HL-60/S4 treated with retinoic acid at 250 ng/mL for 4 days and 3 days (cell line): ENCODE measurements at regions not wholly inside any gene's neighbourhood (a gene's known extent, or its start where the extent isn't known, plus 50 kb on each side); places are given as distances from the start of the nearest gene placed in this dataset.

Experiments
- in situ Hi-C: fragments of 300-500 bp; cut with MboI; formaldehyde crosslinking; loops from 2 replicates; pipeline ENCODE4 v1.7.0; 2022; ENCODE audit warnings: low sequenced_read_pairs

DNA sequence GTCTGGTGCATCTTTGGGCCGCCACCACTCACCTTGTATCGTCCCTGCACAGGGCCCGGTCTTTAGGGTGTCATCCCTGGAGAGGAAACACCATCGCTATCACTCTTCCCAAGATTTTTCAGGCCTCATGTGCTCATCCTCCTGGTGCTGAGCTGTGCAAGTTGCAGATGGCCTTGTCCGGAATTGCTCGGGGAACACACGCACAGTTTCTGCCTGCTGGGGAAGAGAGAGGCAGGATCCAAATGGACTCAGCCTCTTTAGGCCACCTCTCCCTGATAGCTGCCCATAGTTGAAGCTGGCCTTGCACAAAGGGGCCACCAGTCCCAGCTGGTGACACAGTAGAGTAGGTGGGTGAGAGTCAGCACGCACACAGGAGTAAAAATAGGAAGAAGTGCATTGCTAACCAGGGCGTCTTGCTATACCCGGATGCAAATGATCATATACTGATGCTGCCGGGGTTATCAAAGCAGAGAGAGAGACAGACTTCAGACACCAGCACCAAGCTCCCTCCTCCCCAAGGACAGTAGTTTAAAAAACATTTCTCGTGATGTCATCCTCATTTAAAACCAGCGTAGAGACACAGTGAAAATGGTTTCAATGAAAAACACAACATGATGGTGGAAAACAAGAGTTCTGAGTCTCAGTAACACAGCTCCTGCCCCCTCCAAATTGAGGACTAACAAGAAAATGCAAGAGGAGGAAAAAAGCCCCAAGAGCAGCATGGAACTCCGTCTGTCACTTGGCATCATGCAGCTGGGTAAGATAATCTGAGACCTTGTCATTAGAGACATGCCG, 147.5 kb upstream of the NCK2 start:
- in situ Hi-C loops, result no loop called here

DNA sequence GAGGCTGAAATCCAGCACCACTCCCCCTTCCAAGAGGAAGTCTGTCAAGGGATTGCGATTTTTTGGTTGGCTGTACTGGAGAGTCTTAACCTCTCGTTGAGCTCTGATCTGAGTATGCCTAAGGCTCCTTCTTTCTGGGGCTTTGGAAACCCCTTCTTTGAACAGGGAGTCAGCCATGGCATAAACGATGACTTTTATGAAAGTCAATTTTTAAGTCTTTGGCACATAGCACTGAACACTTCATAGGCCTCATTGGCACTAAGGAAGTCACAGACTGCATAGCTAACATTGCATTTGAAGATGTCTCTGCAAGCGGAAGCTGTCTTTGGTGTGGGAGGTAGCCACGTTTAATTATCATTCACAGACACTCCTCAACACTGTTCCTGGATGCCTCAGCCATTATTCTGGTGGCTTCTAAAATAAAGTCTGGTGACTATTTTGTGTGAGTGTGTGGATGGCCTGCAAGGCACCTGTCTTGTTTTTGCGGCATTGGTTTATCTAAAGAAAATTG, 148.2 kb upstream of the NCK2 start:
- in situ Hi-C loops, result no loop called here

DNA sequence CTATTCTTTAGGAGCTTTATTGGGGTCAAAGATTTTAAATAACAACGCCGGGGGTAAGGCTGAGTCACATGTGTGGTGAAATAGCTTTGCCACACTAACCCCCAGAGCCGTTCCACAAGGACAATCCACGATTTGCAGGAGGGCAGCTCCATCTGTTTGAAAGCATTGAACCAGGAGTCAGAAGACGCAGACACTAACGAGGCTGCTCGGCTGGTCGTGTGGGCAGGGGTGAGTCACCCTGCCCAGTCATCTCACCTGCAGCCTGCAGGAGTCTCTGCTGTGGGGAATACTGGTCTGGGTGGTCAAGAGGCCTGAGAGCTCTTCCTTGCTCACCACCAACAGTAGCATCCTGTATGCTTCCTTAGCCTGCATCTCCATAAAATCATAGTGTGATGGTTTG, 149.2 kb upstream of the NCK2 start:
- in situ Hi-C loops, result no loop called here

DNA sequence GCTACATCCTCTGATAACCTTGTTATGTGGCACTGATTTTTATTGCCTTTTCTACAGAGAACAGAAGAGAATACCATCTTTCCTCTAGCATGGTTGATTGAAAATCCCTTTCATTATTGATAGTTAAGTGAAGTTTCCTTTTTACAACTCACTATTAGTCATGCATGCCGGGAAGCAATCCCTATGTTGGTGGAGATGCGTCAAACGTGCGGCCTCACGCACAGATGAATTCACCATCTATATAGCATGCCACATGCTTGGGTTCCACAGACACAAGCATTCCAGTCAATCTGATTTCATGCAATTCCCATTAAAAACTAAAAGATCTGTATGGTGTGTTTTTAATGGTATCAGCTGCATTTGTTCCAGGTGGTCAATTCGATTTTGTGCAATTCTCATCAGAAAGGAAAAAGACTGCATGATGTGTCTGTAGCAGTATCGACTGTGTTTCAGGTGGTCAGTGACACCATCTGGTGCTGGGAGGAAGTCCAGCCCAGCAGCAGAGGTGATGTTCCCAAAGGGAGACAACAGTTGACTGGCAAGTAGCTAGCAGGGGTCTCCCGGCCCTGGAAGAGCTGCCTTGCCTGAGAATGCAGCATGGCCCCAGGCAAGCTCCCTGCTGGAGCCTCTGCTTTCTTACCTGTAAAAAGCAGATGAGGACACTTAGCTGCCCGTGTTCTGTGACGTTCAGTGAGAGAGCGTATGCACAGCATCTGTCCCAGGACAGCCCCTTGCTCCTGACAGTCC, 151.3 kb upstream of the NCK2 start:
- in situ Hi-C loops, result no loop called here

DNA sequence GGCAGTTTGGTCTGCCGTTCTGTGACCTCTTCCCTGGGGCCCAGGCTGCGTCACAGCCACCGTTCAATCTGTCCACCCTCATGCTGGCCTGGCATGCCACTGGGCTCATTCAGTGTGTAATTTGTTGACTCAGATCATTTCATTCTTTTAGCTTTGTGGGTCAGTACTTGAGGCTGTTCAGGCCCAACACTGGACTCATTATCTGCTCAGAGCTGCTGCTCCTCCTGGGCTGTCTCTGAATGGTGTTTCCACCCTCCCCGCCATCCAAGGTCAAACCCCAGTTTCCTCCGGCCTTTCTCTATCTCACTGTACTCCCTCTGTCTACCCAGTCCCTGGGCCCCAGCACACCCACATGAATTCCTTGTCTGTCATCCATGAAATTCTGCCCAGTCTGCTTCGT, 152.4 kb upstream of the NCK2 start:
- in situ Hi-C loops, result no loop called here

DNA sequence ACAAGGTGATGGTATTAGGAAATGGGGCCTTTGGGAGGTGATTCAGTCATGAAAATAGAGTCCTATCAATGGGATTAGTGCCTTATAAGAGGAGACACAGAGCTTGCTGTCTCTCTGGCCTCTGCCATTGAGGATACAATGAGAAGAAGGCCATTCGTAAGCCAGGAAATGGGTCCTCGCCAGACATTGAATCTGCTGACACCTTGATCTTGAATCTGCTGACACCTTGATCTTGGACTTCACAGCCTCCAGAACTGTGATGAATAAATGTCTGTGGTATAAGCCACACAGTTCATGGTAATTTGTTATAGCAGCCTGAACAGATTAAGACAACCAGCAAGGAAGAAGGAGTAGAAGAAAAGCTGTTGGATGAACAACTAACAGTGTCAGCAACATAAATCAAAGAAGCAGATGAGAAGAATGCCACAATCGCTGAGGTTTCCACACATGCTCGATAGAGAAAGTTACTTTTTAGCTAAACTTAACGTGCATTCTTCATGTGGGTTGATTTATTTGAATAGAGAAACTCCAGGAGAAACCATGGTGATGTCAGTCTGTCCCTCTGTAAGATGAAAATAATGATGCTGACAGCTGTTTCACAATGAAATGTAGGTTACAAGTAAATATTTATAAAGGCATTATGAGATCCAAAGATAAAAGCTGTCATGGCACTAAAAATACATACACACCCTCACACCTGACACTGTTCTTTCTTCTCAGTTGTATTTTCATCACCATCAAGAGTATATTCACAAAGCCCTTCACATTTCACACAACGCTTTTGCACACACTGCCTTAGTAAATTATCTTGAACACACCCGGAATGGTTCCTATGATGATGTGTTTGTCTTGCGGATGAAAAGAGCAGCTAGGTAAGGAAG, 153.7 kb upstream of the NCK2 start:
- in situ Hi-C loops, result no loop called here

DNA sequence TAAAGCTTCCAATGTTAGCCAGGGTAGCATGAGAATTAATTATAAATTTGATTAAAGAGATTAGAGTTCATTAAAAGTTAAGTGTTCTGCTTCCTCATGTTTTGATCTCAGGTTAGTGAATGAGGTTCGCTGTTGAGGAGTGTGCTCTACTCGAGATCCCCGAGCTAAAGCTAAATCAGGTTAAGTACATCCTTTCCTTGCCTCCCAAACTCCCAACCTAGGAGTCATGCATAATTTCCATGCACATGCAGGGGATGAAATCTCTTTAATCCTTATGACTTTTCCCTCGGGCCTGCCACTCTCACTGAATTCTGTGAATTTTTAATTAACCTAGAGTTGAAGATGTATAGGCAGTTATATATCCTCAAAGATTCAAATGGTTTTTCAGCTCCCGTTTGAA, 156.1 kb upstream of the NCK2 start:
- in situ Hi-C loops, result no loop called here

DNA sequence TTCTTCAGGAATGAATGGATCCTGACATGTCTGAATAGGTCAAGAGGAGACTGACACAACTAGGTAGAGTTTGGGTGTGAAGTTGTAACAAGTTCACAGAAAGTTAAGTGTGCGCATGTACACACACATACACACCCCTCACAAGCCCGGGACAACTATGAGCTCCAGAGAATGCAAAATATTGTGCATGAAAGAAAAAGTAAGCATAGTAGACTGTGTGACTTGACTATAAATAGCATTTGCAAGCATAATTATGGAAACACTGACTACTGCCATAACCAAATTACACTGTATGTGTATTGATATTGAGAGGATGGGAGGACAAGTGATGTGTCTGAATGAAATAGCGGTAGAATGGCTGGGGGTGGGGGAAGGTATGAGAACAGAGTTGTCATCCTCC, 157.1 kb upstream of the NCK2 start:
- in situ Hi-C loops, result no loop called here

DNA sequence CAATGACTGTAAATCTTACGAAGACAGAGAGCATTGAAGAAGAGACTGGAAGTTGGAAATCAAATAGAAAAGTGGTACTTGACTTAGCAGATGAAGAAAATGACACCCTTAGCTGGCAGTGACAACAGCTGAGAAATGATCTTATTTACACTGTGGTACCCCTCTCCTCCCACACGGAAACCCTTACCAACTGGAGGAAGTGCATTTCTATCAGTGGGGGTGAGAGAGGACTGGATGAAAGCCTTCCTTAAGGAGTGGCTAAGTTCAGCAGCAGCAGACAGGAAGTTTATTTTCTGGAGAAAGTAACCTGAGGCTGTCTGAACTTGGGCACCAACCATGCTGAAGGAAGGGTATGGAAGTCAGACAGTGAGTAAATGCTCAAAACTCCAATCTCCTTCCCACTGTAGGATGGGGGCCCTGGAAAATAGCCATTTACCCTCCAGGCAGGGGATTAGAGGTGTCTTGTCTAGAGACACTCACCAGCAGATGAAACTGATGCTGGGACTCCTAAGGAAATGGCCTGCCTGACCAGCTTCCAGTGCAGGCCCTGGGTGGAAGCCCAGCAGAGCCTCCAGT, 160.2 kb upstream of the NCK2 start:
- in situ Hi-C loops, result no loop called here

DNA sequence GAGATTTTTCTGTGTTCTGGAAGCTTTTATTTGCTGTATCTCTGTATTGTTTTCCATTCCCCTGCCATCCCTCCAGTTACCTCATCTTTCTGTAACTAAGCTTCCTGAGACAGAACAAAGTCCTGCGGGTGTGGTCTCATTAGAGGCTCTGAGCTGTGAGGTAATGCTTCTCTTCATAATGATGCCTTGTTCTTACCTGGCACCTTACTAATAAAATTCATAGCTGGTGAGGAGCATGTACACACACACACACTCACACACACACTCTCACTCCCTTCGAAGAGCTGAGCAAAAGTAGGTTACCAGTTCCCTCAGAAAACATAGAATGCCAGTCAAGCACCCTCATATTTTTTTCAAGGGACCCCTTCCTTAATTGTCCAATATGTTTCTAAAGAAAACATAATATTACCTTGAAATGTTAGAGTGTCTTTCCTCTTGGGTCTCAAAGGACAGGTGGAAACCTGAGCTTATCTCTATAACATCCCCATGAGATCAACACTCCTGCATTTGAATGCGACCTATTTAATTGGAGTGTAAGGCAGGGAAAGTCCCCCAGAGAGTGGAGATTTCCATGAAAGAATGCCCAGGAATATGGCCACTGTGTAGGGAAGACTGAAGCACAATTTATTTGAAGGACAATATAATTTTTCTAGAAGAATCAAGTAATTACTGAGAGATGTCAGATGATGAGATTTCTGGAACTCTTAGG, 161.6 kb upstream of the NCK2 start:
- in situ Hi-C loops, result no loop called here

DNA sequence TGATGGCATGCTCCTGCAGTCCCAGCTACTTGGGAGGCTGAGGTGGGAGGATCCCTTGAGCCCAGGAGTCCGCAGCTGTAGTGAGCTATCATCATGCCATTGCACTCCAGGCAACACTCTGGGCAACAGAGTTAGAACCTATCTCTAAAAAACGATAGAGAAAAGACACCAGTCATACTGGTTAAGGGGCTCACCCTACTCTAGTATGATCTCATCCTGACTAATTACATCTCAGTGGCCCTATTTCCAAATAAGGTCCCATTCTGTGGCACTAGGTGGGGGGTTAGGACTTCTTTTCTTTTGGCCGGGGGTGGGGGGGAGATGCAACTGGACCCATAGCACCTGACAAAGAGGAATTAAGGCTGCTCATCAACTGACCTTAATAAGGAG, 163.2 kb upstream of the NCK2 start:
- in situ Hi-C loops, result no loop called here

DNA sequence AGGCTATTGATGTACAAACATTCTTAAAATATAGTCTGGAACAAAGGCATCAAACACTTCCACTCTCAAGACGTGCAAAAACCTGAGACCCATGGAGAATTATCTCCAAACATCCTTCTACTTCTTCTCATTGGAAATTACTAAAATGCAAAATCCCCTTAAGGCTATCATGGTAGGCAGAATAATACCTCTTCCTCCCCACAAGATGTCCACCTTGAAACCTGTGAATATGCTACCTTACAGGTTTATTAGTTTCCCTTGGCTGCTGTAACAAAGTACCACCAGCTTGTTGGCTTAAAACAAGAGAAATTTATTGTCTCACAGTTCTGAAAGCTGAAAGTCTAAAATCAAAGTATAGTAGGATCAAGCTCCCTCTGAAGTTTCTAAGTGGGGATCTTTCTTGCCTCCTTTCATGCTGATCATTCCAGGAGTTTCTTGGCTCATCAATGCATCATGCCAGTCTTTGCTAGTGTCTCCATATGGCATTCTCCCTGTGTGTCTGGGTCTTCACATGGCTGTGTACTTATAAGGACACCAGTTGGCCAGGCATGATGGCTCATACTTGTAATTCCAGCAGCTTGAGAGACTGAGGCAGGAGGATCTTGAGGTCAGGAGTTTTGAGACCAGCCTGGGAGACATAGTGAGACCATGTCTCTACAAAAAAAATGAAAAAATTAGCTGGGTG, 163.7 kb upstream of the NCK2 start:
- in situ Hi-C loops, result no loop called here

DNA sequence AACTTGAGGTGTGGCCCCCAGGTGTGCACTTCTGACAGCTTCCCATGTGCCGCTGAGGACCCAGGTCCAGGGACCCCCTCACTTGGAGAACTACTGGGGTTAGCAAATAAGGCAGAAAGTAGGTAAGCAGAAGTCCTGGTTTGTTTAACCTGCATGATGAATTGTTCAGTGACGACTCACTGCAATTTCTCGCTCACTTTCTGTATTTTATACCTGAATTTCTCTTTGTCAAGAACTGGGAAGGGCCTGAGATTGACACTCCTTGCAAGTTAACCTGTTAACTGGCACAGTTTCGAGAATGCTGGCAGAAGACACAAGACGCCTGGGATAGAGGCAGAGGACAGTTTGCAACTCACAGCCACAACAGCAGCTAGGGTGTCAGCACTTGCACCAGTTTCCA, 164.5 kb upstream of the NCK2 start:
- in situ Hi-C loops, result no loop called here

DNA sequence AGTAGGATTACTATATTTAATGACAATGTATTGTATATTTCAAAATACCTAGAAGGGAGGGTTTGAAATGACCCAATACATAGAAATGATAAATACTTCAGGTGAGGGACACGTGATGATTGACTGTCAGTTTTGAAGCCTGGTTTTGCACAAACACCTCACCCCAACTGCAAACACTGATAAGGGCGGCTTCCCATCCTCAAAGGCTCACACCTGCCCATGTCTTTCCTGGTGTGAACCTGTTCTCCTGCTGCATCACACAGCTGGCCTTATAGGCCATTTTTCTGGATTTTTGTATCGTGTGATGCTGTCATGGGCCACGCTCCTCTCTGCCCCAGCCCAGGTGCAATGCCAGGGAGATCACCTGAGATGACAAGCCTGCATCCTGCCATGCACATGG, 166.5 kb upstream of the NCK2 start:
- in situ Hi-C loops, result loop anchor here (10.0 kb wide), 1 partner anchor 317 kb away; no protein-coding TSS in a partner anchor

DNA sequence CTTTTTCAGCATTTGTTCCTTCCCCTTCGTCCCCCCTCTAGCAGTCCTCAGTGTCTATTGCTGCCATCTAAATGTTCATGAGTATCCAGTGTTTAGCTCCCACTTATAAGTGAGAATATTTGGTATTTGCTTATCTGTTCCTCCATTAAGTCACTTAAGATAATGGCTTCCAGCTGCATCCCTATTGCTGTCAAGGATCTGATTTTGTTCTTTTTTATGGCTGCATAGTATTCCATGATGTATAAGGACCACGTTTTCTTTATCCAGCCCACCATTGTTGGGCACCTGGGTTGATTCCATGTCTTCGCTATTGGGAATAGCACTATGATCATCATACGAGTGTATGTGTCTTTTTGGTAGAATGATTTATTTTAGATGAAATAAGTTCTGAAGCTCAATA, 166.9 kb upstream of the NCK2 start:
- in situ Hi-C loops, result loop anchor here (10.0 kb wide), 1 partner anchor 317 kb away; no protein-coding TSS in a partner anchor

DNA sequence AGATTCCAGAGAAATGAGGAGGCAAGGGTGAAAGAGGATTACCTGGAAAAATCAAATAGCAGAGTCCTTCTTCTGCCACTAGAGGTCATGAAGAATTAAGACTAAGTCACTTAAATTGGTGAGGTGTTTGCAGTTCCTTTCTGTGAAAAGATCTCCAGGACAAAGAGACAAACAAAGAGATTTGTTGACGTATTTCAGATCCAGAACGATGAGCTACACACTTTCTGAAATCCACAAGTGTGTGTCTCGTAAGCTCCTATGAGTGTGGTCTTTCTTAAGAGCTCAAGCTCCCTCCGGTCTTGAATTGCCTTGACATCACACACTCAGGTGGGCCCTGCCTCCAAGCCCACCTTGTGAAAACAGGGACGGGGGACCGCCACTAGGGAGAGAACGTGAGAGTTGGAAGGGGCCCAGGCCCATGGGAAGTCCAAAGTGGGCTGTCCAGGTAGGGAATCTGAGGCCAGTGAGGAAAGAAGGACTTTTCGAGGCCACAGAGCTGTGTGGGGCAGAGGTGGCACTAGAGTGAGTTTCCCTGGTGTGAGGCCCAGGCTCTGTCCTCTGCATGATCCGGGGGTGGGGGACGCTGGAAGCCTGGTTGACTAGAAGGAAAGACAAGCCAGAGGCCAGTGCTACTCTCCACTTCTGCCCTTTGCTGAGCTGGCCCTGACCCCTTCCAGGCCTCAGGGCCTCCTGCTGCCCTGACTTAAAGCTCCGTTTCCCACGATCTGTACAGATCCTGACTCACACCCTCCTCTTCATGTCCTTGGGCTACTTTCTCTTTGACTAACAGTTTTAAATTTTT, 168.1 kb upstream of the NCK2 start:
- in situ Hi-C loops, result loop anchor here (10.0 kb wide), 1 partner anchor 318 kb away; no protein-coding TSS in a partner anchor

DNA sequence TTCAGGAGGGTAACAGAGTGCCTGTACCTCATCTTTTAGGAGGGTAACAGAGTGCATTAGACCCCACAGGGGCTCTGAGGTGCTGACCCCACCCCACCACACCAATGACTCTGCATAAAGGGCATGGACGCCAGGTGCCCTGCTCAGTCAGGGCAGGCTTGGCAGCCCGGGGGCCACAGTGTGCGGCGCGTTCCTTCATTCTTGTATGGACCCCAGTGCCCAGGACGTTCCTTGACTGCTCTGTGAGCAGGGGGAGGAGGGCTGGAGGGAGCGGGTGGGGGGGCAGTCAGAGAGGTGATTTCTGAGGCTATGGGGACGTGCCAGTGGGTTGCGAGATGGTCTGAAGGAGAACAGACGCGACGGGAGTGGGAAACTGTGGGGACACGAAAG, 168.7 kb upstream of the NCK2 start:
- in situ Hi-C loops, result loop anchor here (10.0 kb wide), 1 partner anchor 319 kb away; no protein-coding TSS in a partner anchor

DNA sequence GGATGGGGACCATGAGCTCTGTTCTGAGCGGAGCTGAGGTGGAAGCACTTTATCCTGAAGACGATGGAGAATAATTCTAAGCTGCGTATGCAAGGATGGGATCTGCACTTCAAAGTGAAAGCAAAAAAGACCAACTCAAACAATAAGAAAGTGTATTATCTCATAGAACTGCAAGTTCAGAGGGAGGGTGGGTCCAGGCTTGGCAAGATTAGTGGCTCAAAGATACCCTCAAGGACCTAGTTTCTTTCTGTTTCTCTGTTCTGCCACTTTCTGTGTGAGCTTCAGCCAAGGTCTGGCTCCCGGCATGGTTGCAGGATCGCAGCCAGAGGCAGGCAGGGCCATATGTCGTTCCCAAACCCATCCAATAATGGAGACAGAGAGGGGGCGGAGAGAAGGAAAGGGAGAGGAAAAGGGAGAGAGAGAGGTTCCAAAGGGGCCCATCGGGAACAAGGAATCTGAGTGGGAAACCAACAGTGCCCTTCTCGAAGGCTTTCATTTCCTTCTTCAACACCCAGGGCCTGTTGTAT, 169.2 kb upstream of the NCK2 start:
- in situ Hi-C loops, result loop anchor here (10.0 kb wide), 1 partner anchor 319 kb away; no protein-coding TSS in a partner anchor
